ENCODE measurements at regions not wholly inside any gene's neighbourhood (a gene's known extent, or its start where the extent isn't known, plus 50 kb on each side); places are given as distances from the start of the nearest gene placed in this dataset.

DNA sequence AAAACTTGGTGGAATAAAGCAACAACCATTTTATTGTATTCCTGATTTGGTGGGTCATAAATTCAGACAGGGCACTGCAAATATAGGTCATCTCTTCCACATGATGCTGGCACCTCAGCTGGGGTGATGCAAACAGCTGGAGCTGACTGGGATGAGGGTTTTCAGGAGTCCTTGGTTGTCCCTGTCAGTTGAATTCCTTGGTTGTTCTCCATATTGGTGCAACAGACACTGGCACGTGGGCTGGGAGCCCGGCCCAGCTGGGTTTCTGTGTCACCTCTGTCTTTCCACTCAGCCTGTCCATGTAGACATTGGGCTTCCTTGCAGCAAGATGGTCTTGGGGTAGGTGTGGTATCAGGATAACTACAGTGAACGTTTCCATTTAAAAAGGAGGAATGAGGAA, 518.0 kb upstream of the MEF2C start (continued):
- TF ChIP-seq CHD7 (IDR thresholded peaks at IDR 0.05; ENCODE audit: insufficient replicate concordance, low read length) (no peak), RAD21 (IDR thresholded peaks at IDR 0.05 in 1 of 2, conservative IDR thresholded peaks at IDR 0.05 in 1 of 2; ENCODE audit: low read depth in 2 of 2, low read length in 2 of 2) (no peak)
